ENCODE measurements at regions not wholly inside any gene's neighbourhood (a gene's known extent, or its start where the extent isn't known, plus 50 kb on each side); places are given as distances from the start of the nearest gene placed in this dataset.

- DNase-seq = no peak
These were observed 309.2 kb downstream of the LIG4 start for GRCh38 chr13:107906131-107906530.

- DNase-seq = no peak
These were observed 313.3 kb downstream of the LIG4 start for GRCh38 chr13:107901996-107902562.

- no peak for DNase-seq
These were observed 314.1 kb downstream of the LIG4 start for GRCh38 chr13:107901230-107901629.

GRCh38 chr13:107900775-107901174 lies 314.6 kb downstream of the LIG4 start:
- DNase-seq = no peak

GRCh38 chr13:107886118-107886517 lies 329.2 kb downstream of the LIG4 start:
- no peak for DNase-seq

- DNase-seq = no peak
These were observed 330.8 kb downstream of the LIG4 start for GRCh38 chr13:107884564-107884963.

- DNase-seq = no peak
These were observed 331.7 kb downstream of the LIG4 start for GRCh38 chr13:107883561-107884175.

GRCh38 chr13:107882708-107883560 lies 332.4 kb downstream of the LIG4 start:
- no peak for DNase-seq

- no peak for DNase-seq
These were observed 334.0 kb downstream of the LIG4 start for GRCh38 chr13:107881362-107881761.

- no peak for DNase-seq
These were observed 340.9 kb downstream of the LIG4 start for GRCh38 chr13:107874456-107874855.

- DNase-seq = no peak
These were observed 341.4 kb downstream of the LIG4 start for GRCh38 chr13:107873926-107874325.

- no peak for DNase-seq
These were observed 344.9 kb downstream of the LIG4 start for GRCh38 chr13:107870400-107870799.

- DNase-seq = peak in 1 of 2 donors; percentile 5
These were observed 347.4 kb downstream of the LIG4 start for GRCh38 chr13:107867701-107868661.

GRCh38 chr13:107866941-107867623 lies 348.3 kb downstream of the LIG4 start:
- peak in 1 of 2 donors; percentile 18 for DNase-seq

GRCh38 chr13:107866032-107866940 lies 349.1 kb downstream of the LIG4 start:
- DNase-seq = peak in 1 of 2 donors; percentile 4

- no peak for DNase-seq
These were observed 349.7 kb downstream of the LIG4 start for GRCh38 chr13:107865643-107866031.

- no peak for DNase-seq
These were observed 350.1 kb downstream of the LIG4 start for GRCh38 chr13:107865318-107865575.

GRCh38 chr13:107864543-107865317 lies 350.6 kb downstream of the LIG4 start:
- DNase-seq = peak in 1 of 2 donors; percentile 2

GRCh38 chr13:107860284-107860683 lies 355.1 kb downstream of the LIG4 start:
- DNase-seq = no peak

- no peak for DNase-seq
These were observed 360.5 kb downstream of the LIG4 start for GRCh38 chr13:107854880-107855279.

- no peak for DNase-seq
These were observed 363.3 kb downstream of the LIG4 start for GRCh38 chr13:107852072-107852471.

Data from stimulated activated CD4-positive, alpha-beta T cell treated with anti-CD3 and anti-CD28 coated beads, Interleukin-2, amount 100 ng/mL, for 24 hours (primary cell).